ENCODE measurements at regions not wholly inside any gene's neighbourhood (a gene's known extent, or its start where the extent isn't known, plus 50 kb on each side); places are given as distances from the start of the nearest gene placed in this dataset.

DNA sequence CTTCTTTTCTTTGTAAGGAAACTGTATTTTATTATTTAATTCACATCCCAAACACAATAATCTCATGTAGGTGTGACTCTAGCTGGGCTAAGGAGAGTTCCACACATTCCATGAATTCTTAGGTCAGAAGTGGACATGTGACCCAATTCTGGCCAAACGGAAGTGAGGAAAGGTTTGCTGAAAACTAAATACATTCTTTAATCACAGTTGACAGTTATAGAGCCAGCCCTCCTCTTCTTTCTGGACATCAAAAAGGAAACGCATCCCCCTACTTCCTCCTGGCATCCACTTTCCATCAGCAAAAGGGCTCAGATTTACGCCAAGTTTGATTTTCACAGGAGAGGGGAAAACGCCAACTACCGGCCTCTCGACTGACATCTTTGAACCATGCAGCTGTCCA is 774.4 kb upstream of the POM121L12 start:
- TF ChIP-seq CTCF (IDR thresholded peaks at IDR 0.05; ENCODE audit: insufficient read depth, low read length, missing control alignments): no peak
- no peak for DNase-seq (ENCODE audit: low read depth, low spot score)
- ChIA-PET POLR2A (no interaction called here), CTCF (no interaction called here)
- H3K4me3 ChIP-seq (ENCODE audit: low read depth, low read length): no peak overlapping the region

GRCh38 chr7:52260046-52260665 is 775.3 kb upstream of the POM121L12 start:
- POLR2A ChIA-PET: no interaction called here

GRCh38 chr7:52257890-52258289 is 777.5 kb upstream of the POM121L12 start:
- ChIA-PET POLR2A (no interaction called here), CTCF (no interaction called here)
- no peak for TF ChIP-seq CTCF (IDR thresholded peaks at IDR 0.05; ENCODE audit: insufficient read depth, low read length, missing control alignments)
- no peak overlapping the region for H3K4me3 ChIP-seq (ENCODE audit: low read depth, low read length)
- DNase-seq (ENCODE audit: low read depth, low spot score): no peak

More at GRCh38 chr7:52260046-52260665, 775.3 kb upstream of the POM121L12 start:
- no peak for DNase-seq (ENCODE audit: low read depth, low spot score)
- H3K4me3 ChIP-seq (ENCODE audit: low read depth, low read length): no peak overlapping the region
- CTCF ChIA-PET: no interaction called here
- no peak for TF ChIP-seq CTCF (IDR thresholded peaks at IDR 0.05; ENCODE audit: insufficient read depth, low read length, missing control alignments)

GRCh38 chr7:52254396-52255010 is 780.9 kb upstream of the POM121L12 start:
- ChIA-PET CTCF (no interaction called here), POLR2A (no interaction called here)
- no peak for DNase-seq (ENCODE audit: low read depth, low spot score)
- TF ChIP-seq CTCF (IDR thresholded peaks at IDR 0.05; ENCODE audit: insufficient read depth, low read length, missing control alignments): no peak
- no peak overlapping the region for H3K4me3 ChIP-seq (ENCODE audit: low read depth, low read length)

- no peak for TF ChIP-seq CTCF (IDR thresholded peaks at IDR 0.05; ENCODE audit: insufficient read depth, low read length, missing control alignments)
- ChIA-PET POLR2A (no interaction called here), CTCF (no interaction called here)
- no peak for DNase-seq (ENCODE audit: low read depth, low spot score)
- no peak overlapping the region for H3K4me3 ChIP-seq (ENCODE audit: low read depth, low read length)
These were observed 781.5 kb upstream of the POM121L12 start for GRCh38 chr7:52253953-52254352.

- ChIA-PET CTCF (no interaction called here), POLR2A (no interaction called here)
- DNase-seq (ENCODE audit: low read depth, low spot score): no peak
- no peak for TF ChIP-seq CTCF (IDR thresholded peaks at IDR 0.05; ENCODE audit: insufficient read depth, low read length, missing control alignments)
- no peak overlapping the region for H3K4me3 ChIP-seq (ENCODE audit: low read depth, low read length)
These were observed 785.7 kb upstream of the POM121L12 start for GRCh38 chr7:52249741-52250140.
